Hindlimb muscle (tissue), 1 donor: ENCODE measurements at regions not wholly inside any gene's neighbourhood (a gene's known extent, or its start where the extent isn't known, plus 50 kb on each side); places are given as distances from the start of the nearest gene placed in this dataset.
A peak's percentile ranks its signal among the peaks of the same experiment; 100 is the strongest.
"Not testable (repeated sequence)": the region's sequence is repeated elsewhere in the genome, so short reads cannot be mapped to it uniquely, and the experiment has no call there.

Experiments
- DNase-seq: peaks from one replicate; pipeline ENCODE4 v3.0.0-alpha.2; 2013

- DNase-seq = peak; percentile 32
Measured at GRCh38 chr5:136810261-136810801, 445.0 kb upstream of the TRPC7 start.

GRCh38 chr5:136809382-136809781 is 444.0 kb upstream of the TRPC7 start:
- no peak for DNase-seq

- DNase-seq = no peak
Measured at GRCh38 chr5:136808756-136809155, 443.4 kb upstream of the TRPC7 start.

- no peak for DNase-seq
Measured at GRCh38 chr5:136805466-136805865, 440.1 kb upstream of the TRPC7 start.

GRCh38 chr5:136802383-136802782 is 437.0 kb upstream of the TRPC7 start:
- peak; percentile 27 for DNase-seq

- DNase-seq = no peak
Measured at GRCh38 chr5:136799806-136800372, 434.5 kb upstream of the TRPC7 start.

- DNase-seq = no peak
Measured at GRCh38 chr5:136793300-136793699, 428.0 kb upstream of the TRPC7 start.

- no peak for DNase-seq
Measured at GRCh38 chr5:136781464-136781863, 416.1 kb upstream of the TRPC7 start.

GRCh38 chr5:136780518-136780917 is 415.2 kb upstream of the TRPC7 start:
- no peak for DNase-seq

GRCh38 chr5:136776022-136776927 is 410.9 kb upstream of the TRPC7 start:
- no peak for DNase-seq

GRCh38 chr5:136772491-136772890 is 407.1 kb upstream of the TRPC7 start:
- DNase-seq = no peak

GRCh38 chr5:136769900-136770684 is 404.7 kb upstream of the TRPC7 start:
- DNase-seq = peak; percentile 45

GRCh38 chr5:136769093-136769492 is 403.7 kb upstream of the TRPC7 start:
- no peak for DNase-seq

- no peak for DNase-seq
Measured at GRCh38 chr5:136768457-136768856, 403.1 kb upstream of the TRPC7 start.

- DNase-seq = no peak
Measured at GRCh38 chr5:136766456-136766855, 401.1 kb upstream of the TRPC7 start.

GRCh38 chr5:136764601-136765000 is 399.3 kb upstream of the TRPC7 start:
- DNase-seq = no peak

GRCh38 chr5:136763548-136763947 is 398.2 kb upstream of the TRPC7 start:
- no peak for DNase-seq

GRCh38 chr5:136754216-136754615 is 388.9 kb upstream of the TRPC7 start:
- no peak for DNase-seq

GRCh38 chr5:136750224-136750862 is 385.0 kb upstream of the TRPC7 start:
- DNase-seq = no peak

GRCh38 chr5:136749016-136749415 is 383.7 kb upstream of the TRPC7 start:
- no peak for DNase-seq

GRCh38 chr5:136743052-136743451 is 377.7 kb upstream of the TRPC7 start:
- DNase-seq = no peak

- no peak for DNase-seq
Measured at GRCh38 chr5:136740228-136740627, 374.9 kb upstream of the TRPC7 start.

- DNase-seq = not testable (repeated sequence)
Measured at GRCh38 chr5:136739271-136739670, 373.9 kb upstream of the TRPC7 start.
